ENCODE measurements at regions not wholly inside any gene's neighbourhood (a gene's known extent, or its start where the extent isn't known, plus 50 kb on each side); places are given as distances from the start of the nearest gene placed in this dataset.
"Not testable (repeated sequence)": the region's sequence is repeated elsewhere in the genome, so short reads cannot be mapped to it uniquely, and the experiment has no call there.

DNA sequence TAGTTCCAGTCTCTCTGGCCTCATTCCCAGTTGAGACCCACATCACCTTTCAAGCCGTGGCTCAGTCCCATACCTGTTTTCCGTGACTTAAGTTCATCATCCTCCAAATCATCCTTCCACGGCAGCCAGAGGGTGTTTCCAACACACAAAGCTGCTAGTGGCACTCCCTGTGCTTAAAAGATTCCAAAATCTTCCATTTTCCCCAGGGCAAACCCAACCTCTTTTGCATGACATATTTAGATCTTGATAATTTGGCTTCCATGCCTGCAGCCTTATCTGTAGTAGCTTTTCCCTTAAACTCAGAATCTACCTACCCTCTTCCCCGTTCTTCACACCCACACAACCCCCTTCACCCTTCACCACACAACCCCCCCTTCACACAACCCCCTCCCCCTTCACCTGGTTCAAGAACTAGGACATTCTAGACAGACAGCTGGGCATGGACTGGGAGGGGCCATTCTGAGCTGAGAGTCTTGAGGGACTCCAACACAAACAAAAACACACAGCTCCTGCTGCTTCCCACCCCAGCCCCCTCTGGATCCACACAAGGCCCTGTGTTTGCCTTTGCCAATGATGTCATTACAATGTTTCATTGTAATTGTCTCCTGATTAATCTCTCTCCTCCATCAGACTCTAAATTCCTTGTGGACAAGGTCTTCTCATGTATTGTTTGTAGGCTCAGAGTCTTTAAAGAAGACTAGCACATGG, 268.2 kb downstream of the SH3GL2 start:
- no peak for DNase-seq

DNA sequence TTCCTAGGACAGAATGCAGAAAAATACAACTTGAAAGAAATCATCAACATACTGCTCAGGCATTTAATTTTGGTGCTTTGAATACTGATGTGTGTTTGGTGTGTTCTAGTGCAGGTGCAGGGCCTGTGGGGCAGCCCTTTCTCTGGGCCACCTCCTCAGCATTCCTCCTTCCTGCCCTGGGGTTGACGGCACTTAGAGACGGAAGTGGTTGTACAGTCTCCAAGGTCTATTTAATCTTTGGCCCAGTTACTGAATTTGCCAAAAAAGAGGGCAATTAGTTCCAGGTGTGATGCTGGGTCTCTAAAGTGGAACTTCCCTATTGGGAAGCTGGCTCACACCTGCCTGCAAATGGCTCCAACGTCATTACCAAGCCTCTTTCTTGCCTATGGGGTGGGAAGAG, 269.0 kb downstream of the SH3GL2 start:
- DNase-seq: no peak

DNA sequence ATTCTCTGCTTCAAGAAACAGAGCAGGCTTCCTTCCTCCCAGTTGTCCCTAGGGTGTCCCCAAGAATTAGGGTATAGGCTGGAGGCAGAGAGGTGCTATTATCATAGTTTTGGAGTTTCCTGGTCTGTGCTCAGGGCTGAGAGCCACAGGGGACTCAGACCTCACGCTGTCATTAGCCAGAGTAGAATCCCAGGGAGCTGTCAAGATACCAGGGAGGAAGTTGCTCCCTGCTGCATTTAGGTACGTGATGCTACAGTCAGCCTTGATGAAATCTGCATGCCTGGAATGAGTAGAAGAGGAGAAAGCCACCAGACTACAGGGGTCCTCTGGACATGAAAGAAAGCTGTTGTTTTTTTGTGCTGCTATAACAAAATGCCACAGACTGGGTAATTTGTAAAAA, 273.2 kb downstream of the SH3GL2 start:
- DNase-seq: no peak

DNA sequence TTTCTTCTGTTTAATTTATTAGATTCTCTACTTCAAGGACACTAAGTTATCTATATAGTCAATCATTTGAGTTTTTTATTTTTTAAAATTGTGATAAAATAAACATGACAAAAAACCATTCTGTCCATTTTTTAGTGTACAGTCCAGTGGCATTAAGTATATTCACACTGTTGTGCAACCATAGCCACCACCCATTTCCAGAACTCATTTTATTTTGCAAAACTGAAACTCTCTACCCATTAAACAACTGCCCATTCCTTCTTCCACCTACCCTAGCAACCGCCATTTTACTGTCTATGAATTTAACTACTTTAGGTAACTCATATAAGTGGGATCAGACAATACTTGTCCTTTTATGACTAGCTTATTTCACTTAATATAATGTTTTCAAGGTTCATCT, 275.6 kb downstream of the SH3GL2 start:
- no peak for DNase-seq

DNA sequence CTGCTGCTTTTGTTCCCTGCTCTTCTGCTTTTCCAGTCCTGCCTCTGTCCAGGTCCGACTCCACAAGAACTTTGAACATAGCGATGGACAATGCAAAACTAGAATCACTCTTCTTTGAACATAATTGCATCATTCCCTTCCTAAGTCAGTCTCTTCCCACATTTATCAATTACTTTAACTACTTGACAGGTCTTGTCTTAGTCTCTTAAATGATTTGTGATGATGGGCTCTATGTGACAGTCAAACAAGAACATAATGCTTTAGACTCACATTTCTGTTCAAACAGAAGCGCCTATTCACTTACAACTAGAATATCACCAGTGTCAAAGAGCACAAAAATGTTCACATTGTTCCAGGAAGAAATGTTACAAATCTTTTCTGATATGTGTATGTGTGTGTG, 278.1 kb downstream of the SH3GL2 start:
- DNase-seq: no peak

DNA sequence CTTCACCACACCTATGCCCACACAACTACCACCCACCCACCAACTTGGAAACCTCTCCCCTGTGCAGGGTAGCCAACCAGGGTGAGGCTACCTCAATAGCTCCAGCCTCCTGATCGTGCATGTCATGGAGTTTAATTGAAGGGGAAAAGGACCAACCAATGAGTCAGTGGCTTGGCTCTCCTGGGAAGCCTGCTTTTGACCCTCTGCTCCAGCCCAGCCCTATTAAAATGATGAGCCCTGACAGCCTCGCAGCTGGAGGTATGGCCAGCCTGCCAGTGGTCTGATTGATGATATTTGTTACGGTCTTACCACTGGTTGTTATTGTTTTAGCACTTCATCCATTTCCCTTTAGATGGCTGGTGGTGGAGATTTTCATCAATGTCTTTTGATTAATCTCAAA, 280.4 kb downstream of the SH3GL2 start:
- no peak for DNase-seq

DNA sequence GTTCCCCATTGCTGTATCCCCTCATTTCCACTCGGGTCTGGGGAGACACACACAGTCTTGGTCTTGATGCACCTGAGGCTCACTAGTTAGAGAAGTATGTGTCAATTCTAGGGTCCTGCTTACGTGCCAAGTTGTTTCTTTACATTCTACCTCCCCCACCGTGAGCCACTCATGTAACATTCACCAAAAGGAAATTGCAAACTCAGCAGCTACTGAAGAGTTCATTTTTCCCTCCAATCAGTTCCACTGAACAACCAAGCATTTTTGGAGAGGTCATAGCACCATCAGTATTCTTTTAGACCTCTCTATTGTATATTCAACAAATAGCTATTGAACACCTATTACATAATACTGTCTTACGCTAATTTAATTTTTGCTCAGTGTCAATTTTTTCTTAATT, 281.1 kb downstream of the SH3GL2 start:
- DNase-seq: no peak

DNA sequence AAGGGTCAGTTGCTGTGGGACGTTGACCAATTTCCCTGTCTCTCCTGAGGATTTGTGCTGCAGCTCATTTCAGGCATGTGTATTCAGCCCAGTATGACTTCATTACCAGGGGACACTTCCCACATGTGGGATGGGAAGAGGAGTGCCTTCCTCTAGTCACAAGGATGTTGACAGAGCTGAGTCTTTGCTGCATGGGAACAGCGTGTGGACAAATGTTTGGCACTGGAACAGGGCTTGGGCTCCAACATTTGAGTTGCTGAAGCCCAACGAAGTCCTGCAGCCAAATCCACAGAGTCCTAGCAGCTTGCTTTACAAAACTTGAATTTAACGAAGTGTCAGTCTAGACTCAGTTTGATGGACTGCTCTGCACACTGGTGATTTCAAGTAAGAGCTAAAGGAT, 283.2 kb downstream of the SH3GL2 start:
- DNase-seq: no peak

DNA sequence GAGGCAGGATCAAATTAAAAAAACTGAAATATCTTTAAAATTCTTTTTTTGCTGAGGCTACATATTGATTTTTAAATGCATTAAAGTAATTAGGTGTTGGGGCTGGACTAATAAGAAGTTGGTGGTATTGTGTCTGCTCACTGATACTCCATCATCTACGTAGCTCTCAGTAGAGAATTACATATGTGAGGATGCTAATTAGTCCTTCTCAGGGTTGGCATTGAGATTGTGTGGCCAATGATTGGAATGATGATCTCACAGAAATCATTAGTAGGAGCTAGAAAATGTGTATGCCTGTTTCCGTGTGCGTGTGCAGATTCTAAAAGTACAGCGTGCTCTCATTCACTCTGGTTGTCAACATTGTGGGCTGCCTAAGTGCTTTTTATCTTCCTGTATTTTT, 283.8 kb downstream of the SH3GL2 start:
- DNase-seq: no peak

DNA sequence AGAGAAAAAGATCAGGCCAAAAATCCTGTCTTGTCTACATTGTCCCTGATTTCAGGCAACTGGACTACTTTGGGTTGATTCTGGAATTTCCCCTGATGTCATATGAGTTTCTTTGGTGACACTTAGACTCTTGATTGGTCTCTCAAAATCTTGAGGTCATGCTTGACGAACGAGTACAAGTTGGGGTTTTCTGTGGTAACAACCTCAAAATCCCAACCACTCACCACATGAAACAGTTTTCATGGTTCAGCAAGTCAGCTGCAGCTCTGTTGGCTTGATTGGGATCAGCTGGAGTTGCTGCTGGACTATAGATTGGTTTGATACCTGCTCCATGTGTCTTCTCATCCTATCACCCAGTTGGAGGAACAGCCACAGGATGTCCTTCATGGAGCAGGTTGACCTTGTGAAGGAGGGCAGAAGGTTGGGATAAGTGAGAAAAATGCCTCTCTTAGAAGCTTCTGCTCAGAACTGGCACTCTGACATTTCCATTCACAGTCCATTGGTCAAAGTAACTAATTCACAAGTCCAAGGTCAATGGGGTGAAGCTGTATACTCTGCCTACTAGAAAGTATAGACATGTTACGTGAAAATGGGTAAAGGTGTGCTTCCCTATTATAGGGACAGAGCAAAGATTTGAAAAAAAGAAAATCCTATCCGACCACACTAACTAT, 284.5 kb downstream of the SH3GL2 start:
- no peak for DNase-seq

DNA sequence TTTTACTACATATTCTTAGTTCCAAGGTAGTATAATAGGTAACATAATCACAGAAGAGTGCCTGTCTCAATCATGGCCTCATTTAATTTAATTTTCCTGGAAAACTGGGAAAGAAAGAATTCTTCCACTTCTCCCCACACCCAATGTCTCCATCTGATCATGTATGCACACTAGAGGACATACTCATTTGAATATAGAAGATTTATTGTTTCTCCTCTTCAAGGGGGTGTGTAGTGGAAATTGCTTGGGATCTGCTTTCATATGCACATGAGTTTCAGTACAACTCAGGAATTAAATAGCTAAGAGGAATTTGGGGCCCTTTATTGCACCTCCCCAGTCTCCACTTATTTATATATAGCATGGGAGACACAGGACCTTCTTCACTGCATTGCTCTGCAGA, 285.1 kb downstream of the SH3GL2 start:
- DNase-seq: no peak

DNA sequence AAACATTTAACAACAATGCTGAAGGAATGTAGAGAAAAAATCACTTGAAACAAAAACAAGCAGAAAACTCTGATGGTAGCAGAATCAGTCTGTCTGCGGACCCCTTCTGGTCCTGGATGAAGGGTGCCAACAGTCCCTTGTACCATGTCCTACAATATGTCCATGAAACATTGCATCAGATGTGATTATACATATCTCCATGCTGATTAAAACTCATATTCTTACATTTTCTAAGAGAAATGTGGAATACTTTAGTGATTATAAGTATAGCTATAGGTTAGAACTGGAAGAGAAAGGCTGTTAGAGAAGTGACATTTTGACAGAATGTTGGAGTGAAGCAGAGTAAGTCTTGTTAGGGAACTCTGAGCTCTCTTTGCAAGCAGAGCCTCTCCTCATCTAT, 286.1 kb downstream of the SH3GL2 start:
- DNase-seq: no peak

DNA sequence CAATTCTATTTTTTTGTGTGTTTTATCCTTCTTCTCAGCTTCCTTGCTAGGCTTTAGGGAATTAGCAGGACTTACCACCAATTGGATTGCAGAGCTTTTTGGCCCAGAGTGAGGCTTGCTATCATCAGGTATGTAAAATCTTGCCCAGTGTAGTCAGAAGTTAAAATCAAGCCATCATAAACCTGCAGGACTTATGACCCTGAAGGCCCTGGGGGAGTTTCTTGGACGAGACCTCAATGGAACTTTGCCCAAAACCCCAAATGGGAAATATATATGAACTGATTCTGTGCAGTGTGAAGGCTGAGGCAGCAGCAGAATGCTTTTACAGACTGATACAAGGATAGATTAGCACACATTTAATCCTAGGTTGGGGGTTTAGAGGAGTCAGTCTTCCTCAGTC, 287.0 kb downstream of the SH3GL2 start:
- peak; percentile 55 for DNase-seq

DNA sequence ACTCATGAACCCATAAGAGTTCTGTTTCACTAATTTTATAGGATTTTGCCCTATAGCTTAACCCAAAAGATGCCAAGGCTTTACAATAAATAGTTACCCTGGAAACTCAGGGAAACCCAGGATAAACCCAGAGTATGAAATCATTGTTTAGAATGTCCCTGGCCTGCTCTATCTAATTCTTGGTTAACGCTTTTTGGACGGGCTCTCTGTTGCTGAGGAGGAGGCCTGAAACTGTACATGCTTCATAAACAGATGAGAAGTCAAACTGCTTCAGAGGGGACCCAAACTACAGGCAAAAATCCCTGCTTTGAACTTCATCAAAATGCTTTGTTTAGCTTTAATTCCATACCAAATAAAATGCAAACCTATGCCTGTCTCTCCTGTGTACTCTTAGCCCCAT, 291.9 kb downstream of the SH3GL2 start:
- DNase-seq: no peak

DNA sequence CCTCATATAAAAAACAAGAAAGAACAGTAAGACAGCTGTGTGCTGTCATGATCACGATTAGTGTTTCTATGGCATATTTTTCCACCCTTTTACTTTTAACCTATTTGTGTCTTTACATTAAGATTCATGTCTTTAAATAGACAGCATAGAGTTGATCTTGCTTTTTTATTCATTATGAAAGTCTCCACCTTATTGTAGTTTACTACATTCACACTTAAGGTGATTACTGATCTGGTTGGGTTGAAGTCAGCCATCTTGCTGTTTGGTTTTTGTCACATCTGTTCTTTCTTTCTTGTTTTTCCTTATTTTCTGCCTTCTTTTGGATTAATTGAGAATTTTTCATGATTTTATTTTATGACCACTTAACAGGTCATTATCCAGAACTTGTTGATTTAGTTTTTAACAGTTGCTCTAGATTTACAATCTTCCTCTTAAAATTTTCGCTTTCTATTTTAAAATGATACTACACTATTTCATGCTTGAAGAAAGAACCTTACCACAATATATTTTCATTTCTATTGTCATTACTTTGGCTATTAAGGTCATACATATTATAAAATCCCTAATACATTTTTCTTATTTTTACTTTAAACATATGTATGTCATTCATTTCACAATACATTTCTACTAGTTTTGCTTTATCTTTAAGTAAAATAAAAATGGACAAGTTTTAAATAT, 292.5 kb downstream of the SH3GL2 start:
- DNase-seq: no peak

DNA sequence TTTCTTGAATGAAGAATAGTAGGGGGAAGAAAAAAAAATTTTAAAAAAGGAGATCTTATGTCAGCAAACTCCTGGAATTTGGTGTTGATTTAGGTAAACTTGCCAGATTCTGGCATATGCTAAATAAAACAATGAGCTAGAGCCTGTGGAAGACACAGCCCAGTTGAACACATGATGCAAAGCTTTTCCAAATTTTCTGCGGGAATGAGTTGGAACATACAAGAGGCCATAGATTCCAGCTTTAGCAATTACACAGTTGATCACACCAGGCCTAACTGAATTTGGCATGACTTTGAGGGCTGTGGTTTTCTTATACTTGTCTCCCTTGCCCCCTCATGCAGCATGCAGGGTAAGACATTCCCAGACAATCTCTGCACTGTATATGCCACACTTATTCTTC, 297.0 kb downstream of the SH3GL2 start:
- DNase-seq: no peak

DNA sequence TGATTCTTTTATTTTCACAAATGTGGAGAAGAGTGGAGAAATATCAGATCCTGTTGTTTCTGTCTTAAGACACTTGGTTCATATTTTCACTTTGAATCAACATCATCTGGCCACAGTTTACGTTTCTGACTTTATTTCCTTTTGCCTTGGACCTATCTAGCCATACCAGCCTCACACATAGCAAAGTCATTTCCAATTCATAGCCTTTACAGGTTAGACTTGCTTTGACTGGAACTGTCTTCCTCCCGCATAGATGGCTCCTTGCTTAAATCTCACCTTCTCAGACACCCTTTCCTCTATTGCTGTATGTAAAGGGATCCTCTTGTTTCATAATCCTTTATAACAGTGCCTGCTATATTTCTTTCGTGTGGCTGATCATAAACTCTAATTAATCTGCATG, 297.8 kb downstream of the SH3GL2 start:
- DNase-seq: no peak

DNA sequence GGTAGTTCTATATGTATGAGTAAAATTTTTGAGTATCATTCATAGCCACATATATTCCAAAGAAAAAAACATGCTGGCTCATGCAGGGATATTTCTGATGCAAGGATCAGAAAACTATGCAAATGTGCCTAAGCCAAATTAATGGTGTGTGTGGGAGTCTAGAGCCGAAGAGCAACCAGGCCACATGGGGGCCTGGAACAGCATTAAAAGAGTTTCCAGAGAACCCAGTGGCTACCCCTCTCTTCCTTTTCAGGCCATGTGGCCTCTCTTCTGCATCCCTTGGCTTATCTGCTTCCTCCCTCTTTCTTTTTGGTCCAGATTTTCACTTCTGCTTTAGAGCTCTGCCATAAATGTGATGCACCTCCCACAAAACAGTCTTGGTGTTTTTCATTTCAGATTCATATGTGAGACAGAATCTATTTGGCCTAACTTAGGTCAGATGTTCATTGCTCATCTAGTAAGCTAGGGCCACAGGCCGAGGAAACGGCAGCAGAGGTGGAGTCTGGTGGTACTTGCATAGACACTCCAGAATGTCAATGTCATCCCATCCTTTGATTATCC, 300.0 kb downstream of the SH3GL2 start:
- DNase-seq: no peak

DNA sequence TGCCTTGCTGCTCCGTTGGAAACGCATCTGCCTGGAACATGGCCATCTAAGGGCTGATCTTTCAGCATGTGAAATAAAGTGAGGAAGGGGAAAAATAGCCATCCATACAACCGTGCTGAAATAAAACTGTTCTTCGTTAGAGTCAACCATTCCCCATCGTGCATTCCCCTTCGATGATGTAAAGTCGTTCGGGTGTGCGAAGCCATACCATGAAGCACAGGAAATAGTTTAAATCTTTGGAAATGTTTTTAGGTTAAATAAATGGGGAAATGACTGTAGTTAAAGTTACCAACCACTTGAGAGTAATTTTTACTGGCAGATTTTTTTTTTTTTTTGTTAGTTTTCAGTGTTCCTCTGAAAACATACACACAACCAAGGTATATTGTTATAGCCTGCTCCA, 302.5 kb downstream of the SH3GL2 start:
- no peak for DNase-seq

DNA sequence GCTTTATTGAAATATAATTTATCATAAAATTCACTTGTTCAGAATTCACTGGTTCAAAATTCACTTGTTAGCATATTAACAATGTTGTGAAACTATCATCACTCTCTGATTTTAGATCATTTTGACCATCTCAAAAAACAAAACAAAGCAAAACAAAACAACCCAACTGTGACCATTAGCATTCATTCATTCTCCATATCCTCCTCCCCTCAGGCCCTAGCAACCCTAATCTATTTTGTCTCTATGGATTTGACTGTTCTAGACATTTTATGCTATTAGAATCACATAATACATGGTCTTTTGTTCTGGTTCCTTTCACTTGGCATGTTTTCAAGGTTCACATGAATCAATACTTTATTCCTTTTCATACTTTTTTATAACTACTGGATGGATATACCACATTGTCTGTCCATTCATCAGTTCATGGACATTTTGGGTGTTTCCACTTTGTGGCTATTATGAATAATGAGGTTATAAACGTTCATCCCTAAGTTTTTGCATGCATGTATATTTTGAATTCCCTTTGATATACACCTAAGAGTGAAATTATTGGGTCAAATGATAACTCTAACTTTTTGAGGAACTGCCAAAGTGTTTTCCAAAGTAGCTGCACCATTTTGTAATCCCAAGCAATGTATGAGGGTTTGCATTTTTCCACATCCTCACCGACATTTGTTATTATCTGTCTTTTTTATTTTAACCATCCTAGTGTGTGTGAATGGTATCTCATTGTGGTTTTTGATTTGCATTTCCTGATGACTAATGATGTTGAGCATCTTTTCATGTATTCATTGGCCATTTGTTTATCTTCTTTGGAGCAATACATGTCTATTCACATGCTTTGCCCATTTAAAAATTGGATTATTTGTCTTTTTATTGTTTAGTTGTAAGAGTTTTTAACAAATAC, 304.1 kb downstream of the SH3GL2 start:
- no peak for DNase-seq

DNA sequence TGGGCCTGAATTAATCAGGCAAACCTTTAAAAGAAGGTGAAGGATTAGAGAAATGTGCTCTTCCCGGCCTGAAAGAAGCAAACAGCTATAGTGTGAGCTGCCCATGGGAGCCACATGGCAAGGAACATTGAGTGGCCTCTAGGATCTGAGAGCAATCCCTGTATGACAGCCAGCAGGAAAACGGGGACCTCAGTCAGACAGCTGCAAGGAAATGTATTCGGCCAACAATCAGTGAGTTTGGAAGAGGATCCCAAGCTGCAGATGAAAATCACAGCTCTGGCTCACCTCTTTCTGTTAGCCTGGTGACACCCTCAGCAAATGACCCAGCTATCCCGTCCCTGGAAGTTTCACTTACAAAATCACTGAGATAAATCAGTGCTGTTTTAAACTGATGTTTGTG, 309.2 kb downstream of the SH3GL2 start:
- no peak for DNase-seq

DNA sequence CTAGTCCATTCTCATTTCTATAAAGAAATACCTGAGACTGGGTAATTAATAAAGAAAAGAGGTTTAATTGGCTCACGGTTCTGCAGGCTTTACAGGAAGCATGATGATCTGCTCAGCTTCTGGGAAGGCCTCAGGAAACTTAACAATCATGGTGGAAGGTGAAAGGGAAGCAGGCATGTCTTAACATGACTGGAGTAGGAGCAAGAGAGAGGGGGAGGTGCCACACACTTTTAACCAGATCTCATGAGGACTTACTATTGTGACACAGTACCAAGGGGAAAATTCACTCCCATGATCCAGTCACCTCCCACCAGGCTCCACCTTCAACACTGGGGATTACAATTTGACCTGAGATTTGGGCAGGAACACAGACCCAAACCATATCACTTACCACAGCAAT, 310.1 kb downstream of the SH3GL2 start:
- DNase-seq: not testable (repeated sequence)
